IMR-90 (cell line): ENCODE measurements at regions not wholly inside any gene's neighbourhood (a gene's known extent, or its start where the extent isn't known, plus 50 kb on each side); places are given as distances from the start of the nearest gene placed in this dataset.

ENCODE experiments used
- BHLHE40 ChIP-seq: fragments of 150-350 bp; IDR thresholded peaks from 2 replicates; pipeline ENCODE4 v1.6.1; 2016; ENCODE audit warnings: mild to moderate bottlenecking, low read depth, low read length
- FOS ChIP-seq: fragments of 150-350 bp; IDR thresholded peaks from 2 replicates; pipeline ENCODE4 v1.6.1; 2016; ENCODE audit warnings: low read depth, low read length
- MAZ ChIP-seq: IDR thresholded peaks from 2 replicates; pipeline ENCODE4 v1.6.1; 2012; ENCODE audit warnings: low read depth, mild to moderate bottlenecking, low read length, improper control_type of control experiment, moderate library complexity, borderline replicate concordance
- MXI1 ChIP-seq: IDR thresholded peaks from 2 replicates; pipeline ENCODE4 v1.6.1; 2012; ENCODE audit warnings: low read depth, mild to moderate bottlenecking, low read length, moderate library complexity, borderline replicate concordance
- NFE2L2 ChIP-seq: fragments of 150-350 bp; IDR thresholded peaks from 2 replicates; pipeline ENCODE4 v1.6.1; 2016; ENCODE audit warnings: low read depth, mild to moderate bottlenecking, low read length
- POLR2A ChIP-seq: IDR thresholded peaks from 2 replicates; pipeline ENCODE4 v1.6.1; 2012; ENCODE audit warnings: mild to moderate bottlenecking, low read depth, low read length
- RAD21 ChIP-seq: IDR thresholded peaks from 2 replicates; pipeline ENCODE4 v1.6.1; 2012; ENCODE audit warnings: low read length, improper control_type of control experiment
- RCOR1 ChIP-seq: IDR thresholded peaks from 2 replicates; pipeline ENCODE4 v1.6.1; 2012; ENCODE audit warnings: mild to moderate bottlenecking, low read length, improper control_type of control experiment; ENCODE audit not compliant: insufficient replicate concordance
- RFX5 ChIP-seq: IDR thresholded peaks from 2 replicates; pipeline ENCODE4 v1.8.0; 2012; ENCODE audit warnings: low read depth, mild to moderate bottlenecking, low read length, moderate library complexity
- SMC3 ChIP-seq: fragments of 150-350 bp; IDR thresholded peaks from 2 replicates; pipeline ENCODE4 v1.6.1; 2016; ENCODE audit warnings: low read depth, mild to moderate bottlenecking, antibody characterized with exemption, low read length, moderate library complexity
- TF ChIP-seq, protein P1 (sequence below): conservative IDR thresholded peaks from 2 replicates; pipeline ENCODE4 v1.5.1; 2012; ENCODE audit warnings: mild to moderate bottlenecking, low read depth, low read length, improper control_type of control experiment

GRCh38 chr6:7473805-7474719, 67.4 kb upstream of the DSP start:
- TF ChIP-seq, protein P1, sequence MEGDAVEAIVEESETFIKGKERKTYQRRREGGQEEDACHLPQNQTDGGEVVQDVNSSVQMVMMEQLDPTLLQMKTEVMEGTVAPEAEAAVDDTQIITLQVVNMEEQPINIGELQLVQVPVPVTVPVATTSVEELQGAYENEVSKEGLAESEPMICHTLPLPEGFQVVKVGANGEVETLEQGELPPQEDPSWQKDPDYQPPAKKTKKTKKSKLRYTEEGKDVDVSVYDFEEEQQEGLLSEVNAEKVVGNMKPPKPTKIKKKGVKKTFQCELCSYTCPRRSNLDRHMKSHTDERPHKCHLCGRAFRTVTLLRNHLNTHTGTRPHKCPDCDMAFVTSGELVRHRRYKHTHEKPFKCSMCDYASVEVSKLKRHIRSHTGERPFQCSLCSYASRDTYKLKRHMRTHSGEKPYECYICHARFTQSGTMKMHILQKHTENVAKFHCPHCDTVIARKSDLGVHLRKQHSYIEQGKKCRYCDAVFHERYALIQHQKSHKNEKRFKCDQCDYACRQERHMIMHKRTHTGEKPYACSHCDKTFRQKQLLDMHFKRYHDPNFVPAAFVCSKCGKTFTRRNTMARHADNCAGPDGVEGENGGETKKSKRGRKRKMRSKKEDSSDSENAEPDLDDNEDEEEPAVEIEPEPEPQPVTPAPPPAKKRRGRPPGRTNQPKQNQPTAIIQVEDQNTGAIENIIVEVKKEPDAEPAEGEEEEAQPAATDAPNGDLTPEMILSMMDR: no peak
- TF ChIP-seq MXI1 (no peak), RFX5 (no peak), NFE2L2 (no peak), POLR2A (no peak), BHLHE40 (no peak), RAD21 (no peak), SMC3 (no peak), FOS (no peak), RCOR1 (no peak), MAZ (no peak)
